ENCODE measurements at regions not wholly inside any gene's neighbourhood (a gene's known extent, or its start where the extent isn't known, plus 50 kb on each side); places are given as distances from the start of the nearest gene placed in this dataset.

DNA sequence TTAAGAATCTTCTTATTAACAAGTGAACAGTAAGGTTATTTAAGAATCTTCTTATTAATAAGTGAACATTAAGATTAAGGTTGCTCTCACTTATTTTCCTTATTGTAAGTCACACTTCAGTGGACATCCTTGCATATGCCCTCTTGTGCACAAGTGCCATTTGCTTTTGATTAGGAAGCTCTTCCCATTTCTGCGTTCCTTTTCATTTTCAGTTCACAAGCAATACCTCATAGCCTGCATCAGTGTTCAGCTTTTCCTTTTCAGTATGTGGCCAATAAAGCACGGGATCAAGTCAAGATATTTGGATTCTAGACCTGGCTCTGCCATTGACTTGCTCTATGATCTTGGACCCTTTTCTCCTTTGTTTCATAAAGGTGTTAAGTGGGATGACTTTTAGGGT lies 158.7 kb downstream of the DISP1 start:
- Histone ChIP-seq H3K36me3 (replicated peaks in 1 of 2; ENCODE audit: control insufficient read depth in 1 of 2, insufficient read depth in 2 of 2, low read length in 1 of 2) (no peaks in the 10 kb centered on the region), H2AFZ (ENCODE audit: low read depth) (no peak overlapping the region), H3K9ac (no peak overlapping the region), H3K4me3 (ENCODE audit: low read depth in 2 of 2, low read length in 1 of 2) (no peak overlapping the region), H3K9me2 (no peaks in the 10 kb centered on the region), H3K4me1 (ENCODE audit: control insufficient read depth in 1 of 2, insufficient read depth in 2 of 2, low read depth in 1 of 2, low read length in 1 of 2) (peaks cover 5 to 6% of the 10 kb centered on the region in 2 experiments; a peak in 2 of 4 replicates), H3K79me2 (ENCODE audit: insufficient read depth) (no peaks in the 10 kb centered on the region), H3K9me3 (no peaks in the 10 kb centered on the region), H3K27me3 (ENCODE audit: insufficient read depth) (no peaks in the 10 kb centered on the region), H4K20me1 (ENCODE audit: insufficient read depth) (no peaks in the 10 kb centered on the region), H3K4me2 (no peak overlapping the region), H3K27ac (ENCODE audit: low read depth in 2 of 2, low read length in 1 of 2) (no peak overlapping the region), H3F3A (replicated peaks; ENCODE audit: insufficient read depth) (peaks cover 13% of the 10 kb centered on the region)
- DNase-seq = no peak
- TF ChIP-seq EZH2phosphoT487 (IDR thresholded peaks at IDR 0.05; ENCODE audit: borderline replicate concordance, low read depth) = no peak
- TF ChIP-seq FOXJ3 (CRISPR knock-in tag; IDR thresholded peaks at IDR 0.05) = no peak
- TF ChIP-seq EP300 (IDR thresholded peaks at IDR 0.05; ENCODE audit: borderline replicate concordance in 1 of 2, low read depth in 1 of 2, low read length in 1 of 2) = no peak
- no peak for TF ChIP-seq REST (IDR thresholded peaks at IDR 0.05; ENCODE audit: low read depth, low read length)
- no peak for TF ChIP-seq GABPA (IDR thresholded peaks at IDR 0.05; ENCODE audit: low read depth)
- no peak for TF ChIP-seq NFIC (IDR thresholded peaks at IDR 0.05; ENCODE audit: borderline replicate concordance)
- TF ChIP-seq YY1 (IDR thresholded peaks at IDR 0.05; ENCODE audit: low read depth) = no peak
- TF ChIP-seq MAX (IDR thresholded peaks at IDR 0.05; ENCODE audit: low read depth) = no peak
- TF ChIP-seq FOXM1 (IDR thresholded peaks at IDR 0.05; ENCODE audit: low read depth) = no peak
- no peak for TF ChIP-seq SIN3A (IDR thresholded peaks at IDR 0.05; ENCODE audit: borderline replicate concordance, low read depth, low read length)
- TF ChIP-seq RXRA (IDR thresholded peaks at IDR 0.05; ENCODE audit: borderline replicate concordance, low read depth) = no peak
- WGBS (ENCODE audit: low lambda C conversion rate) = 82% methylated on average over 2 of the region's 2 CpGs
- ChIA-PET POLR2A (no interaction called here), CTCF (interaction anchor here (0.6 to 1.6 kb wide), 3 partner anchors 107 to 1079 kb away, joined by 3 to 4 read pairs (median 3); no protein-coding TSS in a partner anchor)

- Histone ChIP-seq H4K20me1 (ENCODE audit: insufficient read depth) (no peaks in the 10 kb centered on the region), H3K27me3 (ENCODE audit: insufficient read depth) (no peaks in the 10 kb centered on the region), H3K4me1 (ENCODE audit: control insufficient read depth in 1 of 2, insufficient read depth in 2 of 2, low read depth in 1 of 2, low read length in 1 of 2) (peaks cover 5 to 6% of the 10 kb centered on the region in 2 experiments; a peak in 2 of 4 replicates), H3K9ac (no peak overlapping the region), H3K27ac (ENCODE audit: low read depth in 2 of 2, low read length in 1 of 2) (peak overlapping the region; percentile 39 to 68; a peak in 3 of 4 replicates), H3K9me3 (no peaks in the 10 kb centered on the region), H2AFZ (ENCODE audit: low read depth) (no peak overlapping the region), H3K4me2 (peak overlapping the region; percentile 56), H3F3A (replicated peaks; ENCODE audit: insufficient read depth) (peaks cover 13% of the 10 kb centered on the region), H3K36me3 (replicated peaks in 1 of 2; ENCODE audit: control insufficient read depth in 1 of 2, insufficient read depth in 2 of 2, low read length in 1 of 2) (no peaks in the 10 kb centered on the region), H3K9me2 (no peaks in the 10 kb centered on the region), H3K4me3 (ENCODE audit: low read depth in 2 of 2, low read length in 1 of 2) (no peak overlapping the region), H3K79me2 (ENCODE audit: insufficient read depth) (no peaks in the 10 kb centered on the region)
- WGBS (ENCODE audit: low lambda C conversion rate) = 21% methylated on average over 3 of the region's 3 CpGs
- DNase-seq = no peak
- POLR2A ChIA-PET = no interaction called here
- CTCF ChIA-PET = interaction anchor here (0.9 to 1.0 kb wide), 2 partner anchors 106 to 159 kb away, joined by 3 to 4 read pairs; no protein-coding TSS in a partner anchor
- TF ChIP-seq RXRA (IDR thresholded peaks at IDR 0.05; ENCODE audit: borderline replicate concordance, low read depth) (peak; percentile 88; the same call in 1 of the 2 replicates), MEF2A (IDR thresholded peaks at IDR 0.05; ENCODE audit: borderline replicate concordance, low read depth) (peak; percentile 87), NFIC (IDR thresholded peaks at IDR 0.05; ENCODE audit: borderline replicate concordance) (peak; percentile 98), JUND (IDR thresholded peaks at IDR 0.05) (peak; percentile 99), PBX3 (IDR thresholded peaks at IDR 0.05) (peak; percentile 98), TEAD4 (IDR thresholded peaks at IDR 0.05; ENCODE audit: borderline replicate concordance, insufficient read depth) (peak; percentile 96), ZBTB33 (IDR thresholded peaks at IDR 0.05; ENCODE audit: borderline replicate concordance, low read depth) (peak; percentile 90), FOXJ3 (CRISPR knock-in tag; IDR thresholded peaks at IDR 0.05) (no peak), FOXM1 (IDR thresholded peaks at IDR 0.05; ENCODE audit: low read depth) (peak; percentile 94), RAD21 (IDR thresholded peaks at IDR 0.05; ENCODE audit: low read length) (no peak)
- TF ChIP-seq, protein P1, sequence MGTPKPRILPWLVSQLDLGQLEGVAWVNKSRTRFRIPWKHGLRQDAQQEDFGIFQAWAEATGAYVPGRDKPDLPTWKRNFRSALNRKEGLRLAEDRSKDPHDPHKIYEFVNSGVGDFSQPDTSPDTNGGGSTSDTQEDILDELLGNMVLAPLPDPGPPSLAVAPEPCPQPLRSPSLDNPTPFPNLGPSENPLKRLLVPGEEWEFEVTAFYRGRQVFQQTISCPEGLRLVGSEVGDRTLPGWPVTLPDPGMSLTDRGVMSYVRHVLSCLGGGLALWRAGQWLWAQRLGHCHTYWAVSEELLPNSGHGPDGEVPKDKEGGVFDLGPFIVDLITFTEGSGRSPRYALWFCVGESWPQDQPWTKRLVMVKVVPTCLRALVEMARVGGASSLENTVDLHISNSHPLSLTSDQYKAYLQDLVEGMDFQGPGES (IDR thresholded peaks at IDR 0.05; ENCODE audit: low read depth, low read length) = no peak
Observed at GRCh38 chr1:222974496-222974895, 159.7 kb downstream of the DISP1 start.
